Kidney (tissue), 13 donors: ENCODE measurements at regions not wholly inside any gene's neighbourhood (a gene's known extent, or its start where the extent isn't known, plus 50 kb on each side); places are given as distances from the start of the nearest gene placed in this dataset.

Experiments
- DNase-seq, 5 donors: peaks; one replicate each; pipeline ENCODE4 v3.0.0-alpha.2; 2013 to 2020
- FAIRE-seq: peaks from 2 replicates; lab custom pipeline; 2012; peaks lifted over from hg19 to GRCh38; lab: Jason Lieb, UNC
- H3K27ac ChIP-seq, 2 donors: one replicate each; pipeline ENCODE4 v1.7.0; 2013; ENCODE audit warnings: low read depth in 2 of 2, low read length in 2 of 2, inconsistent platforms in 1 of 2
- H3K27me3 ChIP-seq: one replicate; pipeline ENCODE4 v1.7.1; 2013; ENCODE audit warnings: low read length, inconsistent platforms; ENCODE audit not compliant: control insufficient read depth, insufficient read depth
- H3K36me3 ChIP-seq, 3 donors: one replicate each; pipeline versions ENCODE4 v1.7.0 to v1.7.1; 2013; ENCODE audit warnings: low read length in 3 of 3, control low read depth in 1 of 3, inconsistent platforms in 1 of 3; ENCODE audit not compliant: insufficient read depth in 3 of 3, control insufficient read depth in 2 of 3
- H3K4me1 ChIP-seq, 3 donors: one replicate each; pipeline versions ENCODE4 v1.7.0 to v1.7.1; 2013; ENCODE audit warnings: low read length in 3 of 3, inconsistent platforms in 1 of 3, low read depth in 1 of 3; ENCODE audit not compliant: control insufficient read depth in 2 of 3, insufficient read depth in 2 of 3
- H3K4me3 ChIP-seq, 3 donors: one replicate each; pipeline versions ENCODE4 v1.7.0 to v1.8.1; 2013; ENCODE audit warnings: low read length in 3 of 3, control low read depth in 1 of 3, inconsistent platforms in 1 of 3
- H3K9ac ChIP-seq, 3 donors: one replicate each; pipeline versions ENCODE4 v1.7.0 to v1.7.1; 2013; ENCODE audit warnings: low read length in 3 of 3, control low read depth in 1 of 3, inconsistent platforms in 1 of 3
- H3K9me3 ChIP-seq, 3 donors: one replicate each; pipeline versions ENCODE4 v1.7.0 to v1.7.1; 2013; ENCODE audit warnings: low read length in 3 of 3, control low read depth in 1 of 3, inconsistent platforms in 1 of 3; ENCODE audit not compliant: control insufficient read depth in 2 of 3, insufficient read depth in 1 of 3
- CTCF ChIP-seq: IDR thresholded peaks from 3 replicates; pipeline ENCODE4 v1.5.1; 2012; ENCODE audit warnings: mild to moderate bottlenecking, moderate library complexity, borderline replicate concordance; ENCODE audit not compliant: insufficient read depth; ENCODE audit errors: extremely low read depth
- intact Hi-C: fragments of 100-400 bp; cut with DNase I; formaldehyde crosslinking; loops from one replicate; pipeline ENCODE4 v1.11.1; 2022
- donor health status: control.
- donor health status: control.
- donor health status: control.
- donor health status: control.
- donor health status: control.
- donor health status: DM: yes; HTN: yes; CAD: no.
- donor health status: Normal renal cell carcinoma (clear cell type).

DNA sequence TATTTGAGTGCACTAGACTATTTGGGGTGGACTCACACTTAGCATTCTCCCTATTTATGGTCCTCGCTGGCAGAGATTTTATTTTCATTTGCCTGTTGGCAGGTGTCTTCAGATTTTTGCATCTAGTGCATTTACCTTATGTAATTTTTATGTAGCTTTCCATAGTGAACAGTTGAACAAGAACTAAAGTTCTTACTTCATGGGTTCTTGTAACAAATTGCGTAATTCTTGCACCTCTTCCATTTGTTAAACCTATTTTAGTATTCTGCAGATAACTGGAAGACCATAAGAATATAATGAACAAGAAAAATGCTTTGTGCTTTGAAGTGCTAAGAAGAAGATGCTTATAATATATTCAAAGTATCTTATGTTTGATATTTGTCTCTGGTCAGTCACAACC lies 252.8 kb upstream of the MMS22L start:
- Histone ChIP-seq H3K27ac (no peak overlapping the region), H3K4me1 (no peaks in the 10 kb centered on the region), H3K36me3 (no peaks in the 10 kb centered on the region), H3K4me3 (no peak overlapping the region), H3K9ac (no peak overlapping the region), H3K27me3 (no peaks in the 10 kb centered on the region), H3K9me3 (no peaks in the 10 kb centered on the region)
- DNase-seq (no peak), FAIRE-seq (no peak)
- intact Hi-C loops: no loop called here
- no peak for TF ChIP-seq CTCF

GRCh38 chr6:97548354-97548753 lies 265.3 kb upstream of the MMS22L start:
- no peak for TF ChIP-seq CTCF
- intact Hi-C loops: no loop called here
- Histone ChIP-seq H3K36me3 (no peaks in the 10 kb centered on the region), H3K27ac (no peak overlapping the region), H3K9me3 (peaks cover 0 to 4% (median 0%) of the 10 kb centered on the region in 3 donors), H3K4me1 (no peaks in the 10 kb centered on the region), H3K27me3 (no peaks in the 10 kb centered on the region), H3K4me3 (no peak overlapping the region), H3K9ac (no peak overlapping the region)
- DNase-seq (no peak), FAIRE-seq (no peak)

- no peak for TF ChIP-seq CTCF
- DNase-seq (no peak), FAIRE-seq (no peak)
- intact Hi-C loops: no loop called here
- Histone ChIP-seq H3K27ac (no peak overlapping the region), H3K36me3 (no peaks in the 10 kb centered on the region), H3K4me3 (no peak overlapping the region), H3K9ac (no peak overlapping the region), H3K27me3 (no peaks in the 10 kb centered on the region), H3K4me1 (no peaks in the 10 kb centered on the region), H3K9me3 (no peaks in the 10 kb centered on the region)
Observed at GRCh38 chr6:97557355-97557754, 274.3 kb upstream of the MMS22L start.

DNA sequence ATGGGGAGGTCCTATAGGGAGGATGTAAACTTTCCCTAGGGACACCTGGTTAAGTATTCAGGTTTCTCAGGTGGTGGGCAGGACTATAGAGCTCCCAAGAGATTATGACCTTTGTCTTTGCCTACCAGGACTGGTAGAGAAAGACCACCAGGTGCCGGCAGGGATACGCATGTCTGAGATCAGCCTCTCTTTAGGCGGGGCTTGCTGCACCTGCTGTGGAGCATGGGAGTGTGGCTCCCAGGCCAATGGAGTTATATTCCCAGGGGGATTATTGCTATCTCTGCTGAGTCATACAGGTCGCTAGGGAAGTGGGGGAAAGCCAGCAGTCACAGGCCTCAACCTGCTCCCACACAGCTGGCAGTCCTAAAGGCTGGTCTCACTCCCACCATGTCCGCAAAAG lies 280.5 kb upstream of the MMS22L start:
- DNase-seq (peak in 1 of 5 donors; percentile 43), FAIRE-seq (no peak)
- H3K9ac ChIP-seq: no peak overlapping the region
- H3K27me3 ChIP-seq: no peaks in the 10 kb centered on the region
- no peaks in the 10 kb centered on the region for H3K36me3 ChIP-seq
- no peak overlapping the region for H3K27ac ChIP-seq
- intact Hi-C loops: no loop called here
- no peak overlapping the region for H3K4me3 ChIP-seq
- no peak for TF ChIP-seq CTCF
- H3K9me3 ChIP-seq: no peaks in the 10 kb centered on the region
- H3K4me1 ChIP-seq: no peaks in the 10 kb centered on the region
